IPS-20b (cell line): ENCODE measurements at regions not wholly inside any gene's neighbourhood (a gene's known extent, or its start where the extent isn't known, plus 50 kb on each side); places are given as distances from the start of the nearest gene placed in this dataset.

Experiments used
- H3K27ac ChIP-seq: one replicate; pipeline ENCODE4 v1.5.1; 2013; ENCODE audit warnings: low read length
- H3K27me3 ChIP-seq: 2 replicates; pipeline ENCODE4 v1.6.1; 2013; ENCODE audit warnings: mild to moderate bottlenecking, low read length, inconsistent platforms; ENCODE audit not compliant: insufficient read depth
- H3K36me3 ChIP-seq: 2 replicates; pipeline ENCODE4 v1.6.1; 2013; ENCODE audit warnings: low read depth, mild to moderate bottlenecking, inconsistent platforms, low read length, moderate library complexity; ENCODE audit not compliant: insufficient read depth
- H3K4me1 ChIP-seq: 2 replicates; pipeline ENCODE4 v1.6.1; 2013; ENCODE audit warnings: mild to moderate bottlenecking, control low read depth, inconsistent platforms, low read length, moderate library complexity; ENCODE audit not compliant: insufficient read depth
- H3K4me3 ChIP-seq: 2 replicates; pipeline ENCODE4 v1.5.1; 2013; ENCODE audit warnings: mild to moderate bottlenecking, low read length, inconsistent platforms
- H3K9ac ChIP-seq: 2 replicates; pipeline ENCODE4 v1.6.1; 2013; ENCODE audit warnings: low read depth, mild to moderate bottlenecking, inconsistent platforms, low read length, moderate library complexity
- H3K9me3 ChIP-seq: 2 replicates; pipeline ENCODE4 v1.6.1; 2013; ENCODE audit warnings: mild to moderate bottlenecking, low read depth, low read length, inconsistent platforms; ENCODE audit not compliant: insufficient read depth

- Histone ChIP-seq H3K4me1 (peaks cover 5% of the 10 kb centered on the region), H3K36me3 (no peaks in the 10 kb centered on the region), H3K27me3 (peaks cover 45% of the 10 kb centered on the region), H3K4me3 (no peak overlapping the region), H3K27ac (no peak overlapping the region), H3K9ac (no peak overlapping the region), H3K9me3 (no peaks in the 10 kb centered on the region)
Measured at GRCh38 chr11:70005107-70005818, 72.9 kb upstream of the ANO1 start.

- H3K27me3 ChIP-seq, result peaks cover 27% of the 10 kb centered on the region; the same call in 1 of the 2 replicates
- H3K4me1 ChIP-seq, result no peaks in the 10 kb centered on the region
- H3K4me3 ChIP-seq, result no peak overlapping the region
- H3K9me3 ChIP-seq, result no peaks in the 10 kb centered on the region
- H3K36me3 ChIP-seq, result no peaks in the 10 kb centered on the region
- H3K9ac ChIP-seq, result no peak overlapping the region
- H3K27ac ChIP-seq, result no peak overlapping the region
Measured at GRCh38 chr11:70007796-70008195, 70.3 kb upstream of the ANO1 start.

- no peaks in the 10 kb centered on the region for H3K36me3 ChIP-seq
- no peak overlapping the region for H3K4me3 ChIP-seq
- no peak overlapping the region for H3K9ac ChIP-seq
- H3K27ac ChIP-seq, result no peak overlapping the region
- H3K9me3 ChIP-seq, result no peaks in the 10 kb centered on the region
- H3K4me1 ChIP-seq, result no peaks in the 10 kb centered on the region
- H3K27me3 ChIP-seq, result peaks cover 3% of the 10 kb centered on the region; the same call in 1 of the 2 replicates
Measured at GRCh38 chr11:70010774-70011173, 67.3 kb upstream of the ANO1 start.

GRCh38 chr11:70012134-70012733, 65.9 kb upstream of the ANO1 start:
- H3K4me1 ChIP-seq, result no peaks in the 10 kb centered on the region
- no peak overlapping the region for H3K9ac ChIP-seq
- no peak overlapping the region for H3K27ac ChIP-seq
- H3K36me3 ChIP-seq, result no peaks in the 10 kb centered on the region
- H3K9me3 ChIP-seq, result no peaks in the 10 kb centered on the region
- no peak overlapping the region for H3K4me3 ChIP-seq
- H3K27me3 ChIP-seq, result no peaks in the 10 kb centered on the region

- Histone ChIP-seq H3K9me3 (no peaks in the 10 kb centered on the region), H3K27ac (no peak overlapping the region), H3K36me3 (no peaks in the 10 kb centered on the region), H3K9ac (no peak overlapping the region), H3K4me3 (no peak overlapping the region), H3K27me3 (no peaks in the 10 kb centered on the region), H3K4me1 (no peaks in the 10 kb centered on the region)
Measured at GRCh38 chr11:70014291-70014690, 63.8 kb upstream of the ANO1 start.

GRCh38 chr11:70016666-70017367, 61.3 kb upstream of the ANO1 start:
- no peaks in the 10 kb centered on the region for H3K9me3 ChIP-seq
- H3K27ac ChIP-seq, result no peak overlapping the region
- H3K36me3 ChIP-seq, result no peaks in the 10 kb centered on the region
- H3K4me1 ChIP-seq, result no peaks in the 10 kb centered on the region
- H3K9ac ChIP-seq, result no peak overlapping the region
- H3K27me3 ChIP-seq, result no peaks in the 10 kb centered on the region
- no peak overlapping the region for H3K4me3 ChIP-seq

GRCh38 chr11:70018816-70019215, 59.3 kb upstream of the ANO1 start:
- Histone ChIP-seq H3K27ac (no peak overlapping the region), H3K4me3 (no peak overlapping the region), H3K4me1 (no peaks in the 10 kb centered on the region), H3K27me3 (no peaks in the 10 kb centered on the region), H3K9ac (no peak overlapping the region), H3K9me3 (no peaks in the 10 kb centered on the region), H3K36me3 (no peaks in the 10 kb centered on the region)

- H3K4me1 ChIP-seq, result no peaks in the 10 kb centered on the region
- no peak overlapping the region for H3K4me3 ChIP-seq
- no peaks in the 10 kb centered on the region for H3K27me3 ChIP-seq
- no peaks in the 10 kb centered on the region for H3K9me3 ChIP-seq
- no peak overlapping the region for H3K9ac ChIP-seq
- H3K36me3 ChIP-seq, result no peaks in the 10 kb centered on the region
- H3K27ac ChIP-seq, result no peak overlapping the region
Measured at GRCh38 chr11:70019576-70020011, 58.5 kb upstream of the ANO1 start.

- peaks cover 5% of the 10 kb centered on the region for H3K9me3 ChIP-seq
- H3K27ac ChIP-seq, result no peak overlapping the region
- no peak overlapping the region for H3K9ac ChIP-seq
- no peaks in the 10 kb centered on the region for H3K4me1 ChIP-seq
- H3K4me3 ChIP-seq, result no peak overlapping the region
- no peaks in the 10 kb centered on the region for H3K27me3 ChIP-seq
- no peaks in the 10 kb centered on the region for H3K36me3 ChIP-seq
Measured at GRCh38 chr11:70020336-70021214, 57.5 kb upstream of the ANO1 start.

- no peak overlapping the region for H3K27ac ChIP-seq
- peaks cover 5% of the 10 kb centered on the region for H3K9me3 ChIP-seq
- no peak overlapping the region for H3K9ac ChIP-seq
- H3K4me1 ChIP-seq, result no peaks in the 10 kb centered on the region
- H3K4me3 ChIP-seq, result no peak overlapping the region
- no peaks in the 10 kb centered on the region for H3K27me3 ChIP-seq
- H3K36me3 ChIP-seq, result no peaks in the 10 kb centered on the region
Measured at GRCh38 chr11:70021586-70021985, 56.5 kb upstream of the ANO1 start.

GRCh38 chr11:70024036-70024772, 53.9 kb upstream of the ANO1 start:
- no peak overlapping the region for H3K27ac ChIP-seq
- H3K9me3 ChIP-seq, result peaks cover 5% of the 10 kb centered on the region
- no peak overlapping the region for H3K4me3 ChIP-seq
- no peaks in the 10 kb centered on the region for H3K27me3 ChIP-seq
- H3K9ac ChIP-seq, result no peak overlapping the region
- no peaks in the 10 kb centered on the region for H3K4me1 ChIP-seq
- no peaks in the 10 kb centered on the region for H3K36me3 ChIP-seq
